Loucy (cell line): ENCODE measurements at regions not wholly inside any gene's neighbourhood (a gene's known extent, or its start where the extent isn't known, plus 50 kb on each side); places are given as distances from the start of the nearest gene placed in this dataset.

Experiments
- H2AFZ ChIP-seq: fragments of 200-600 bp; sonication (generic); 2 replicates; pipeline ENCODE4 v1.6.0; 2016; ENCODE audit warnings: antibody characterized with exemption, mild to moderate bottlenecking, low read length, moderate library complexity
- H3F3A ChIP-seq: fragments of 200-600 bp; 2 replicates; pipeline ENCODE4 v1.6.0; 2016; ENCODE audit warnings: antibody characterized with exemption, low read depth, mild to moderate bottlenecking
- H3K27me3 ChIP-seq: fragments of 200-600 bp; sonication (generic); 2 replicates; pipeline ENCODE4 v1.6.1; 2014; ENCODE audit warnings: low read length, mild to moderate bottlenecking; ENCODE audit not compliant: insufficient read depth, poor library complexity, severe bottlenecking
- H3K36me3 ChIP-seq: fragments of 200-600 bp; sonication (generic); 2 replicates; pipeline ENCODE4 v1.6.1; 2016; ENCODE audit warnings: low read length; ENCODE audit not compliant: insufficient read depth
- H3K4me1 ChIP-seq: fragments of 200-600 bp; sonication (generic); 2 replicates; pipeline ENCODE4 v1.5.1; 2014; ENCODE audit warnings: low read length, mild to moderate bottlenecking; ENCODE audit not compliant: insufficient read depth, poor library complexity, severe bottlenecking
- H3K4me2 ChIP-seq: fragments of 200-600 bp; sonication (generic); 2 replicates; pipeline ENCODE4 v1.6.0; 2014; ENCODE audit warnings: antibody characterized with exemption, low read length, low read depth, mild to moderate bottlenecking; ENCODE audit not compliant: poor library complexity, severe bottlenecking
- H3K4me3 ChIP-seq: fragments of 200-600 bp; sonication (generic); 2 replicates; pipeline ENCODE4 v1.5.1; 2014; ENCODE audit warnings: low read length, mild to moderate bottlenecking, mixed read lengths; ENCODE audit not compliant: poor library complexity, severe bottlenecking
- H3K79me2 ChIP-seq: fragments of 200-600 bp; sonication (generic); 2 replicates; pipeline ENCODE4 v1.6.1; 2014; ENCODE audit warnings: low read length; ENCODE audit not compliant: insufficient read depth
- H3K9ac ChIP-seq: fragments of 200-600 bp; sonication (generic); 2 replicates; pipeline ENCODE4 v1.6.0; 2014; ENCODE audit warnings: mild to moderate bottlenecking, low read depth, low read length, moderate library complexity; ENCODE audit not compliant: poor library complexity, severe bottlenecking
- H3K9me2 ChIP-seq: fragments of 200-600 bp; sonication (generic); replicated peaks from 2 replicates; pipeline ENCODE4 v1.6.1; 2016; ENCODE audit warnings: low read depth, low read length, mixed read lengths
- H3K9me3 ChIP-seq: fragments of 200-600 bp; sonication (generic); 2 replicates; pipeline ENCODE4 v1.6.1; 2014; ENCODE audit warnings: mild to moderate bottlenecking, antibody characterized with exemption, low read length, low read depth; ENCODE audit not compliant: insufficient read depth
- H4K20me1 ChIP-seq: fragments of 200-600 bp; sonication (generic); 2 replicates; pipeline ENCODE4 v1.6.0; 2014; ENCODE audit warnings: antibody characterized with exemption, low read length, mild to moderate bottlenecking; ENCODE audit not compliant: insufficient read depth, poor library complexity, severe bottlenecking
- EZH2phosphoT487 ChIP-seq: fragments of 200-600 bp; IDR thresholded peaks from 2 replicates; pipeline ENCODE4 v1.6.1; 2018; ENCODE audit warnings: antibody characterized with exemption, mild to moderate bottlenecking, moderate library complexity, borderline replicate concordance
- TF ChIP-seq, protein P1 (sequence below): fragments of 200-600 bp; sonication (generic); conservative IDR thresholded peaks from 2 replicates; pipeline ENCODE4 v1.5.1; 2014; ENCODE audit warnings: mild to moderate bottlenecking, antibody characterized with exemption, low read length

DNA sequence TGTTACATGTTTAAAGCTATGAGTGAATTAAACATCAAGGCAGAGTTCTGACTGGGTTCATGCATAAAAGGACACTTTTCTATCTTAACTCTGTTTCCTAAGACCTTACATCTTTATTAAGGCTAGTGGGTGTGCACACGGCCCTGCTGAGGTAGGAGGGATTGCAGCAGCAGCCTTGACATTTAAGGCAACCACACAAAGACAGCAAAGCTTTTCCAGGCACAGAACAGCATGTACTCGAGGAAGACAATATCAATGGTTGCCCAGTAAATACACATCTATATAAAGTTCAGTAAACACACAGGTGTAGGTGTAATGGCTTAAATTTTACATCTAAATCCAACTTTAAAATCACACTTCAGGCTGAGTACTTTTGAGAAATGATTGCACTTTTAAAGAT is 79.8 kb upstream of the LOC128125822 start:
- no peaks in the 10 kb centered on the region for H3K9me3 ChIP-seq
- no peak overlapping the region for H3K4me3 ChIP-seq
- H2AFZ ChIP-seq = no peak overlapping the region
- no peak overlapping the region for H3K9ac ChIP-seq
- H3K9me2 ChIP-seq = no peaks in the 10 kb centered on the region
- H3F3A ChIP-seq = no peaks in the 10 kb centered on the region
- no peaks in the 10 kb centered on the region for H3K36me3 ChIP-seq
- H3K4me2 ChIP-seq = no peak overlapping the region
- H3K4me1 ChIP-seq = no peaks in the 10 kb centered on the region
- TF ChIP-seq, protein P1, sequence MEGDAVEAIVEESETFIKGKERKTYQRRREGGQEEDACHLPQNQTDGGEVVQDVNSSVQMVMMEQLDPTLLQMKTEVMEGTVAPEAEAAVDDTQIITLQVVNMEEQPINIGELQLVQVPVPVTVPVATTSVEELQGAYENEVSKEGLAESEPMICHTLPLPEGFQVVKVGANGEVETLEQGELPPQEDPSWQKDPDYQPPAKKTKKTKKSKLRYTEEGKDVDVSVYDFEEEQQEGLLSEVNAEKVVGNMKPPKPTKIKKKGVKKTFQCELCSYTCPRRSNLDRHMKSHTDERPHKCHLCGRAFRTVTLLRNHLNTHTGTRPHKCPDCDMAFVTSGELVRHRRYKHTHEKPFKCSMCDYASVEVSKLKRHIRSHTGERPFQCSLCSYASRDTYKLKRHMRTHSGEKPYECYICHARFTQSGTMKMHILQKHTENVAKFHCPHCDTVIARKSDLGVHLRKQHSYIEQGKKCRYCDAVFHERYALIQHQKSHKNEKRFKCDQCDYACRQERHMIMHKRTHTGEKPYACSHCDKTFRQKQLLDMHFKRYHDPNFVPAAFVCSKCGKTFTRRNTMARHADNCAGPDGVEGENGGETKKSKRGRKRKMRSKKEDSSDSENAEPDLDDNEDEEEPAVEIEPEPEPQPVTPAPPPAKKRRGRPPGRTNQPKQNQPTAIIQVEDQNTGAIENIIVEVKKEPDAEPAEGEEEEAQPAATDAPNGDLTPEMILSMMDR = no peak
- no peak for TF ChIP-seq EZH2phosphoT487
- no peaks in the 10 kb centered on the region for H3K27me3 ChIP-seq
- H4K20me1 ChIP-seq = no peaks in the 10 kb centered on the region
- H3K79me2 ChIP-seq = no peaks in the 10 kb centered on the region

DNA sequence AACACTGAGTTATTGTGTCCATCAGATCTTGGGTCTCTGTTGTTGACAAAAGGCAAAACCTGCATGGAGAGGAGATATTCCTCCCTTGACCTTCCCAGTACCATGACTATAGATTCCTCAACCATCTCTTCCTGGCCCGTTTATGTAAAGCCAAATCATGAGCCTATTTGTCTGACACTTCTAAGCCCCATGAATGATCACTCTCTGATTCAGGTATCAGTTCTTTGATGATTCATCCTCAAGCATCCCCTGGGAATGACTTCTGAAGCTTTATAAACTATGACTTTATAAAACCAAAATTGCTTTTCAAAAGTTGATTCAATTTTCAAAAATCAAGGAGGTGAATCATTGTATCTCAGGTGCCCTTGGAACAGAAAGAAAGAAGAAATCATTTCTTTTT is 78.7 kb upstream of the LOC128125822 start:
- no peaks in the 10 kb centered on the region for H3K27me3 ChIP-seq
- TF ChIP-seq EZH2phosphoT487 = no peak
- TF ChIP-seq, protein P1 = no peak
- H3K79me2 ChIP-seq = no peaks in the 10 kb centered on the region
- no peak overlapping the region for H2AFZ ChIP-seq
- H3K9me3 ChIP-seq = no peaks in the 10 kb centered on the region
- no peak overlapping the region for H3K4me2 ChIP-seq
- H3K9ac ChIP-seq = no peak overlapping the region
- H3K36me3 ChIP-seq = no peaks in the 10 kb centered on the region
- H3F3A ChIP-seq = no peaks in the 10 kb centered on the region
- H3K4me3 ChIP-seq = no peak overlapping the region
- H3K9me2 ChIP-seq = no peaks in the 10 kb centered on the region
- no peaks in the 10 kb centered on the region for H4K20me1 ChIP-seq
- H3K4me1 ChIP-seq = no peaks in the 10 kb centered on the region

DNA sequence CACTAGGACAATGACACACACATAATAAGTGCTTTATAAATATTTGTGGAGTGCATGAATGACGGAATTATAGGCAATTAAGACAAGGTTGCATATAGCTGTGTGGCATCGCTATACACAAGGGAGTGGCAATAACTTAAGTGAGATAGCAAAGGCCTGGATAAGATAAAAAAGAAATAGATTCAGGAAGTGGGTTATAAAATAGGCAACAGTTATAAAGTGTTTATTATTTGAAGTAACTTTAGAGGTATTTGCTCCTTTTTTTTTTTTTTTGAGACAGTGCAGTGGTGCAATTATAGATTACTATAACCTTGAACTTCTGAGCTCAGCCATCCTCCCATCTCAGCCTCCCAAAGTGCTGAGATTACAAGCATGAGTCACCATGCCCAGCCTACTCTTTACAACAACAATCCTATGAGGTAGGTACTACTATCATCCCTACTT is 75.9 kb upstream of the LOC128125822 start:
- H3K9me3 ChIP-seq = no peaks in the 10 kb centered on the region
- TF ChIP-seq, protein P1 = no peak
- TF ChIP-seq EZH2phosphoT487 = no peak
- H3F3A ChIP-seq = no peaks in the 10 kb centered on the region
- no peak overlapping the region for H2AFZ ChIP-seq
- H3K27me3 ChIP-seq = no peaks in the 10 kb centered on the region
- H3K9ac ChIP-seq = no peak overlapping the region
- no peak overlapping the region for H3K4me3 ChIP-seq
- H3K9me2 ChIP-seq = no peaks in the 10 kb centered on the region
- H3K4me2 ChIP-seq = no peak overlapping the region
- no peaks in the 10 kb centered on the region for H3K79me2 ChIP-seq
- H4K20me1 ChIP-seq = no peaks in the 10 kb centered on the region
- H3K4me1 ChIP-seq = no peaks in the 10 kb centered on the region
- H3K36me3 ChIP-seq = no peaks in the 10 kb centered on the region
